ENCODE measurements at regions not wholly inside any gene's neighbourhood (a gene's known extent, or its start where the extent isn't known, plus 50 kb on each side); places are given as distances from the start of the nearest gene placed in this dataset.

GRCh38 chr4:123127218-123127617 is 204.8 kb upstream of the NUDT6 start:
- Histone ChIP-seq H3F3A (ENCODE audit: control insufficient read depth, insufficient read depth) (no peaks in the 10 kb centered on the region), H3K4me1 (ENCODE audit: control insufficient read depth, low read length) (peaks cover 5% of the 10 kb centered on the region; the same call in 1 of the 2 replicates), H4K20me1 (ENCODE audit: control insufficient read depth, insufficient read depth, low read depth, low read length) (no peaks in the 10 kb centered on the region), H3K27me3 (ENCODE audit: control insufficient read depth, low read length) (no peaks in the 10 kb centered on the region), H3K9me2 (replicated peaks; ENCODE audit: control insufficient read depth, low read length) (no peaks in the 10 kb centered on the region), H3K4me3 (ENCODE audit: low read length) (no peak overlapping the region), H3K79me2 (ENCODE audit: control insufficient read depth, low read length) (no peaks in the 10 kb centered on the region), H3K9me3 (ENCODE audit: control insufficient read depth, insufficient read depth, low read length) (no peaks in the 10 kb centered on the region), H3K36me3 (ENCODE audit: control insufficient read depth, low read length) (no peaks in the 10 kb centered on the region), H3K27ac (ENCODE audit: low read depth, low read length) (no peak overlapping the region), H3K4me2 (ENCODE audit: low read length) (no peak overlapping the region)
- TF ChIP-seq CTCF (IDR thresholded peaks at IDR 0.05; ENCODE audit: low read depth, low read length, poor library complexity, severe bottlenecking) = peak; percentile 28
- no peak for TF ChIP-seq EZH2phosphoT487 (IDR thresholded peaks at IDR 0.05; ENCODE audit: borderline replicate concordance, low read length)

GRCh38 chr4:123127875-123128274 is 205.5 kb upstream of the NUDT6 start:
- Histone ChIP-seq H3K4me1 (ENCODE audit: control insufficient read depth, low read length) (peaks cover 5% of the 10 kb centered on the region; the same call in 1 of the 2 replicates), H4K20me1 (ENCODE audit: control insufficient read depth, insufficient read depth, low read depth, low read length) (no peaks in the 10 kb centered on the region), H3K9me2 (replicated peaks; ENCODE audit: control insufficient read depth, low read length) (no peaks in the 10 kb centered on the region), H3K36me3 (ENCODE audit: control insufficient read depth, low read length) (no peaks in the 10 kb centered on the region), H3K4me2 (ENCODE audit: low read length) (no peak overlapping the region), H3K9me3 (ENCODE audit: control insufficient read depth, insufficient read depth, low read length) (no peaks in the 10 kb centered on the region), H3K27ac (ENCODE audit: low read depth, low read length) (no peak overlapping the region), H3K79me2 (ENCODE audit: control insufficient read depth, low read length) (no peaks in the 10 kb centered on the region), H3F3A (ENCODE audit: control insufficient read depth, insufficient read depth) (no peaks in the 10 kb centered on the region), H3K4me3 (ENCODE audit: low read length) (no peak overlapping the region), H3K27me3 (ENCODE audit: control insufficient read depth, low read length) (no peaks in the 10 kb centered on the region)
- TF ChIP-seq EZH2phosphoT487 (IDR thresholded peaks at IDR 0.05; ENCODE audit: borderline replicate concordance, low read length) (no peak), CTCF (IDR thresholded peaks at IDR 0.05; ENCODE audit: low read depth, low read length, poor library complexity, severe bottlenecking) (no peak)

- no peaks in the 10 kb centered on the region for H4K20me1 ChIP-seq (ENCODE audit: control insufficient read depth, insufficient read depth, low read depth, low read length)
- no peaks in the 10 kb centered on the region for H3K9me2 ChIP-seq (replicated peaks; ENCODE audit: control insufficient read depth, low read length)
- no peak for TF ChIP-seq CTCF (IDR thresholded peaks at IDR 0.05; ENCODE audit: low read depth, low read length, poor library complexity, severe bottlenecking)
- no peak for TF ChIP-seq EZH2phosphoT487 (IDR thresholded peaks at IDR 0.05; ENCODE audit: borderline replicate concordance, low read length)
- no peak overlapping the region for H3K27ac ChIP-seq (ENCODE audit: low read depth, low read length)
- no peaks in the 10 kb centered on the region for H3K9me3 ChIP-seq (ENCODE audit: control insufficient read depth, insufficient read depth, low read length)
- no peaks in the 10 kb centered on the region for H3K27me3 ChIP-seq (ENCODE audit: control insufficient read depth, low read length)
- no peaks in the 10 kb centered on the region for H3F3A ChIP-seq (ENCODE audit: control insufficient read depth, insufficient read depth)
- H3K4me2 ChIP-seq (ENCODE audit: low read length) = no peak overlapping the region
- no peaks in the 10 kb centered on the region for H3K36me3 ChIP-seq (ENCODE audit: control insufficient read depth, low read length)
- H3K4me3 ChIP-seq (ENCODE audit: low read length) = no peak overlapping the region
- no peaks in the 10 kb centered on the region for H3K79me2 ChIP-seq (ENCODE audit: control insufficient read depth, low read length)
- no peaks in the 10 kb centered on the region for H3K4me1 ChIP-seq (ENCODE audit: control insufficient read depth, low read length)
Measured at GRCh38 chr4:123133397-123134050, 211.1 kb upstream of the NUDT6 start.
